ENCODE measurements at regions not wholly inside any gene's neighbourhood (a gene's known extent, or its start where the extent isn't known, plus 50 kb on each side); places are given as distances from the start of the nearest gene placed in this dataset.

DNA sequence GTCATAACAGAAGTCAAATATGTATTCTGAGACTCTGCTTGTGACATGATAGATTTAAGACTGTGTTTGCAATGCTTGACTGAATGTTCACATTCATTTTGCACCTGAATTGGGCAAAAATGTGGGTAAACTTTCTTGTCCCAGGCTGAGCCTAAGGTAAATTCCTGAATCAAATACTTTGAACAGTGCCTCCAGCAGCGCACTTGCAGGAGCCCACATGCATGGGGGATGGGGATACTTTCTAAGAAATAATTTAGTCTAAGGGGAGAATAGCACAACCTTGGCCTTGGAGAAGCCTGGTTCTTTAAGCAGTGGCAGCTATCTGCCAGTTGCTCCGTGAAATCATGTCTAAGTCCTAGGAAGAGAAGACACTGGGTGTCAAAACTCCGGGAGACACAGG lies 163.5 kb upstream of the EGFLAM start:
- H3K9ac ChIP-seq (ENCODE audit: low read depth, low read length) = no peak overlapping the region
- no peak overlapping the region for H2AK9ac ChIP-seq (replicated peaks; ENCODE audit: low read depth, low read length, poor library complexity)
- TF ChIP-seq USF2 (IDR thresholded peaks at IDR 0.05; ENCODE audit: low read depth, low read length) (no peak), SMC3 (IDR thresholded peaks at IDR 0.05; ENCODE audit: low read depth, low read length) (no peak), POLR2A (IDR thresholded peaks at IDR 0.05; ENCODE audit: low read depth, low read length) (no peak), RCOR1 (IDR thresholded peaks at IDR 0.05; ENCODE audit: insufficient replicate concordance, low read length) (no peak), MAZ (IDR thresholded peaks at IDR 0.05; ENCODE audit: borderline replicate concordance, low read depth, low read length) (no peak), FOS (IDR thresholded peaks at IDR 0.05; ENCODE audit: low read depth, low read length) (no peak)
- TF ChIP-seq, protein P1, sequence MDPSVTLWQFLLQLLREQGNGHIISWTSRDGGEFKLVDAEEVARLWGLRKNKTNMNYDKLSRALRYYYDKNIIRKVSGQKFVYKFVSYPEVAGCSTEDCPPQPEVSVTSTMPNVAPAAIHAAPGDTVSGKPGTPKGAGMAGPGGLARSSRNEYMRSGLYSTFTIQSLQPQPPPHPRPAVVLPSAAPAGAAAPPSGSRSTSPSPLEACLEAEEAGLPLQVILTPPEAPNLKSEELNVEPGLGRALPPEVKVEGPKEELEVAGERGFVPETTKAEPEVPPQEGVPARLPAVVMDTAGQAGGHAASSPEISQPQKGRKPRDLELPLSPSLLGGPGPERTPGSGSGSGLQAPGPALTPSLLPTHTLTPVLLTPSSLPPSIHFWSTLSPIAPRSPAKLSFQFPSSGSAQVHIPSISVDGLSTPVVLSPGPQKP (IDR thresholded peaks at IDR 0.05; ENCODE audit: borderline replicate concordance, low read depth, low read length) = no peak
- in situ Hi-C loops (cut with MboI; ENCODE audit: low sequenced_read_pairs) = no loop called here
- DNase-seq (no peak), ATAC-seq (ENCODE audit: low read depth) (no peak)
- no peak overlapping the region for H3K4me2 ChIP-seq (ENCODE audit: low read depth, low read length)
- no peak overlapping the region for H3K27ac ChIP-seq (ENCODE audit: insufficient read depth, low read length)
- H3K4ac ChIP-seq (ENCODE audit: low read depth, low read length) = no peak overlapping the region
- H3K9me3 ChIP-seq (ENCODE audit: control insufficient read depth, insufficient read depth, low read length) = no peaks in the 10 kb centered on the region
- no TSS peak for BruUV-seq (replicated peaks)
- no peak overlapping the region for H4K8ac ChIP-seq (ENCODE audit: low read depth in 2 of 2, low read length in 2 of 2)
- no peak overlapping the region for H3K18ac ChIP-seq (ENCODE audit: low read depth, low read length)
- H3K4me3 ChIP-seq (ENCODE audit: insufficient read depth, low read depth, low read length) = no peak overlapping the region
- POLR2A ChIA-PET (ENCODE audit: unreplicated experiment) = no interaction called here
- no peak overlapping the region for H3K14ac ChIP-seq (replicated peaks; ENCODE audit: low read depth, low read length)
- H4K91ac ChIP-seq (ENCODE audit: insufficient read depth, low read depth, low read length) = no peak overlapping the region
- WGBS, 2 experiments (ENCODE audit: extremely low coverage in 2 of 2, insufficient read length in 1 of 2) = 20% methylated on average over 1 of the region's 3 CpGs; no CpG with 5 or more reads in 1 of the 2 experiments
- intact Hi-C loops (cut with micrococcal nuclease) = no loop called here
- H3K4me1 ChIP-seq (ENCODE audit: control insufficient read depth, insufficient read depth, low read length) = no peaks in the 10 kb centered on the region
- no peaks in the 10 kb centered on the region for H3K9me1 ChIP-seq (ENCODE audit: insufficient read depth, low read length)
- H4K5ac ChIP-seq (ENCODE audit: low read depth, low read length) = no peak overlapping the region
- no peak overlapping the region for H2BK120ac ChIP-seq (ENCODE audit: low read depth, low read length)
- no peaks in the 10 kb centered on the region for H3K36me3 ChIP-seq (ENCODE audit: control insufficient read depth, insufficient read depth, low read length)
- H3K79me1 ChIP-seq (ENCODE audit: low read depth in 1 of 2, low read length in 2 of 2) = no peaks in the 10 kb centered on the region
- no peak overlapping the region for H2BK5ac ChIP-seq (ENCODE audit: low read depth, low read length, poor library complexity, severe bottlenecking)
- peaks cover 7% of the 10 kb centered on the region for H3K27me3 ChIP-seq (ENCODE audit: control insufficient read depth, insufficient read depth, low read length)
- H2BK15ac ChIP-seq (ENCODE audit: low read depth, low read length) = no peak overlapping the region
- H4K20me1 ChIP-seq (ENCODE audit: insufficient read depth, low read length) = no peaks in the 10 kb centered on the region
- no peak overlapping the region for H3K23ac ChIP-seq (ENCODE audit: low read depth, low read length)
- H2AK5ac ChIP-seq (ENCODE audit: low read depth, low read length) = no peak overlapping the region
- no peak overlapping the region for H3K56ac ChIP-seq (ENCODE audit: extremely low read depth, insufficient read depth, low read length)
- dilution Hi-C loops (cut with HindIII; ENCODE audit: low sequenced_read_pairs, unreplicated experiment) = no loop called here
- no peak overlapping the region for H2BK20ac ChIP-seq (ENCODE audit: low read depth, low read length)
- CTCF ChIA-PET = no interaction called here
- no peak overlapping the region for H2AFZ ChIP-seq (replicated peaks; ENCODE audit: low read length, poor library complexity)
